Lower lobe of right lung (tissue), 2 donors: ENCODE measurements at regions not wholly inside any gene's neighbourhood (a gene's known extent, or its start where the extent isn't known, plus 50 kb on each side); places are given as distances from the start of the nearest gene placed in this dataset.

Experiments used
- ATAC-seq, 2 donors: fragments of 200-7000 bp; cut with Tn5 transposase; one replicate each; pipeline ENCODE4 v1.9.1; 2020 to 2022; ENCODE audit warnings: mild to moderate bottlenecking in 2 of 2, moderate library complexity in 2 of 2
- DNase-seq: peaks from one replicate; pipeline ENCODE4 v3.0.0-alpha.2; 2020
- H3K27ac ChIP-seq: fragments of 200-600 bp; one replicate; pipeline ENCODE4 v1.8.0; 2022
- H3K27me3 ChIP-seq: fragments of 200-600 bp; one replicate; pipeline ENCODE4 v1.8.0; 2022; ENCODE audit warnings: low read depth
- H3K36me3 ChIP-seq: fragments of 200-600 bp; one replicate; pipeline ENCODE4 v1.8.0; 2022; ENCODE audit warnings: mild to moderate bottlenecking
- H3K4me1 ChIP-seq: fragments of 200-600 bp; one replicate; pipeline ENCODE4 v1.8.0; 2022
- H3K4me3 ChIP-seq: fragments of 200-600 bp; one replicate; pipeline ENCODE4 v1.8.0; 2022; ENCODE audit warnings: mild to moderate bottlenecking
- H3K9me3 ChIP-seq: fragments of 200-600 bp; one replicate; pipeline ENCODE4 v1.8.0; 2022
- CTCF ChIP-seq: fragments of 200-600 bp; IDR thresholded peaks from one replicate; pipeline ENCODE4 v1.8.0; 2022; ENCODE audit warnings: antibody characterized with exemption, mild to moderate bottlenecking
- intact Hi-C: fragments of 100-400 bp; cut with DNase I; formaldehyde crosslinking; loops from one replicate; pipeline ENCODE4 v1.11.0; 2022
- donor health status: DM: no; HTN: yes; CAD: no; lungs with severe emphysema.

- Histone ChIP-seq H3K4me3 (no peak overlapping the region), H3K27me3 (peaks cover 5% of the 10 kb centered on the region), H3K4me1 (no peaks in the 10 kb centered on the region), H3K9me3 (no peaks in the 10 kb centered on the region), H3K27ac (no peak overlapping the region), H3K36me3 (no peaks in the 10 kb centered on the region)
- ATAC-seq (no peak), DNase-seq (no peak)
- no peak for TF ChIP-seq CTCF
- intact Hi-C loops = no loop called here
Measured at GRCh38 chr9:97753364-97753763, 56.2 kb upstream of the XPA start.

GRCh38 chr9:97753975-97754374 lies 56.8 kb upstream of the XPA start:
- Histone ChIP-seq H3K9me3 (no peaks in the 10 kb centered on the region), H3K4me3 (no peak overlapping the region), H3K27ac (no peak overlapping the region), H3K27me3 (peaks cover 7% of the 10 kb centered on the region), H3K4me1 (no peaks in the 10 kb centered on the region), H3K36me3 (no peaks in the 10 kb centered on the region)
- no peak for ATAC-seq
- TF ChIP-seq CTCF = no peak
- DNase-seq = no peak
- intact Hi-C loops = no loop called here

GRCh38 chr9:97755618-97756267 lies 58.6 kb upstream of the XPA start:
- Histone ChIP-seq H3K4me3 (no peak overlapping the region), H3K27me3 (peaks cover 7% of the 10 kb centered on the region), H3K4me1 (no peaks in the 10 kb centered on the region), H3K27ac (no peak overlapping the region), H3K9me3 (no peaks in the 10 kb centered on the region), H3K36me3 (no peaks in the 10 kb centered on the region)
- no peak for TF ChIP-seq CTCF
- ATAC-seq (no peak), DNase-seq (no peak)
- intact Hi-C loops = no loop called here

GRCh38 chr9:97756991-97757390 lies 59.9 kb upstream of the XPA start:
- intact Hi-C loops = no loop called here
- Histone ChIP-seq H3K9me3 (no peaks in the 10 kb centered on the region), H3K4me1 (no peaks in the 10 kb centered on the region), H3K4me3 (no peak overlapping the region), H3K27me3 (peaks cover 11% of the 10 kb centered on the region), H3K27ac (no peak overlapping the region), H3K36me3 (no peaks in the 10 kb centered on the region)
- ATAC-seq (no peak), DNase-seq (no peak)
- no peak for TF ChIP-seq CTCF

- ATAC-seq (no peak), DNase-seq (no peak)
- Histone ChIP-seq H3K4me3 (no peak overlapping the region), H3K36me3 (no peaks in the 10 kb centered on the region), H3K4me1 (no peaks in the 10 kb centered on the region), H3K27ac (no peak overlapping the region), H3K9me3 (no peaks in the 10 kb centered on the region), H3K27me3 (peaks cover 17% of the 10 kb centered on the region)
- intact Hi-C loops = no loop called here
- TF ChIP-seq CTCF = no peak
Measured at GRCh38 chr9:97758334-97758916, 61.3 kb upstream of the XPA start.
